Tibial nerve (tissue), 4 donors: ENCODE measurements at regions not wholly inside any gene's neighbourhood (a gene's known extent, or its start where the extent isn't known, plus 50 kb on each side); places are given as distances from the start of the nearest gene placed in this dataset.
A peak's percentile ranks its signal among the peaks of the same experiment; 100 is the strongest.
"Not testable (repeated sequence)": the region's sequence is repeated elsewhere in the genome, so short reads cannot be mapped to it uniquely, and the experiment has no call there.

Experiments
- DNase-seq, 2 donors: peaks; one replicate each; pipeline ENCODE4 v3.0.0-alpha.2; 2019; ENCODE audit warnings: low spot score in 2 of 2
- H3K27ac ChIP-seq, 4 donors: fragments of 200-600 bp; sonication (generic) in 3 of 4; one replicate each; pipeline ENCODE4 v1.5.1; 2017 to 2019; ENCODE audit warnings: mild to moderate bottlenecking in 1 of 4
- H3K27me3 ChIP-seq, 2 donors: fragments of 200-600 bp; sonication (generic) in 1 of 2; one replicate each; pipeline versions ENCODE4 v1.5.1 to v1.6.0; 2017 to 2019
- H3K36me3 ChIP-seq, 3 donors: fragments of 200-600 bp; sonication (generic); one replicate each; pipeline ENCODE4 v1.5.1; 2018 to 2019
- H3K4me1 ChIP-seq, 4 donors: fragments of 200-600 bp; sonication (generic) in 3 of 4; one replicate each; pipeline ENCODE4 v1.5.1; 2017 to 2019
- H3K4me3 ChIP-seq, 4 donors: fragments of 200-600 bp; sonication (generic) in 3 of 4; one replicate each; pipeline ENCODE4 v1.5.1; 2017 to 2019; ENCODE audit warnings: mild to moderate bottlenecking in 1 of 4, moderate library complexity in 1 of 4
- H3K9me3 ChIP-seq, 4 donors: fragments of 200-600 bp; sonication (generic) in 3 of 4; one replicate each; pipeline ENCODE4 v1.5.1; 2017 to 2019
- CTCF ChIP-seq, 5 experiments: fragments of 200-600 bp in 3 of 5; fragments of 450-650 bp in 2 of 5; sonication (generic) in 3 of 5; IDR thresholded peaks; one replicate each; pipeline ENCODE4 v1.5.1; 2016 to 2019; ENCODE audit warnings: antibody characterized with exemption in 5 of 5, mild to moderate bottlenecking in 3 of 5, moderate library complexity in 2 of 5
- EP300 ChIP-seq, 2 donors: sonication (generic); formaldehyde crosslinking; IDR thresholded peaks; one replicate each; pipeline ENCODE4 v1.6.1; 2017; ENCODE audit warnings: antibody characterized with exemption in 2 of 2, mild to moderate bottlenecking in 1 of 2
- POLR2A ChIP-seq, 2 donors: fragments of 450-650 bp; IDR thresholded peaks; one replicate each; pipeline ENCODE4 v1.6.1; 2017; ENCODE audit warnings: antibody characterized with exemption in 2 of 2, mild to moderate bottlenecking in 2 of 2, moderate library complexity in 2 of 2
- WGBS, 2 donors: methylation state at CpG; one replicate each; pipeline ENCODE4 v1.1.5; 2018; 5-methylcytosine and 5-hydroxymethylcytosine counted together

- 40 to 46% methylated on average over 4 of the region's 4 CpGs for WGBS, 2 donors
- no peak overlapping the region for H3K4me3 ChIP-seq
- H3K9me3 ChIP-seq = no peaks in the 10 kb centered on the region
- no peaks in the 10 kb centered on the region for H3K27me3 ChIP-seq
- no peaks in the 10 kb centered on the region for H3K36me3 ChIP-seq
- peak in 1 of 2 donors; percentile 14 for DNase-seq
- TF ChIP-seq POLR2A (IDR thresholded peaks at IDR 0.05) (no peak), EP300 (IDR thresholded peaks at IDR 0.05) (no peak), CTCF (IDR thresholded peaks at IDR 0.05) (no peak)
- H3K27ac ChIP-seq = no peak overlapping the region
- peaks cover 0 to 4% (median 2%) of the 10 kb centered on the region in 4 donors for H3K4me1 ChIP-seq
Measured at GRCh38 chr5:143592648-143593047, 189.2 kb upstream of the NR3C1 start.

DNA sequence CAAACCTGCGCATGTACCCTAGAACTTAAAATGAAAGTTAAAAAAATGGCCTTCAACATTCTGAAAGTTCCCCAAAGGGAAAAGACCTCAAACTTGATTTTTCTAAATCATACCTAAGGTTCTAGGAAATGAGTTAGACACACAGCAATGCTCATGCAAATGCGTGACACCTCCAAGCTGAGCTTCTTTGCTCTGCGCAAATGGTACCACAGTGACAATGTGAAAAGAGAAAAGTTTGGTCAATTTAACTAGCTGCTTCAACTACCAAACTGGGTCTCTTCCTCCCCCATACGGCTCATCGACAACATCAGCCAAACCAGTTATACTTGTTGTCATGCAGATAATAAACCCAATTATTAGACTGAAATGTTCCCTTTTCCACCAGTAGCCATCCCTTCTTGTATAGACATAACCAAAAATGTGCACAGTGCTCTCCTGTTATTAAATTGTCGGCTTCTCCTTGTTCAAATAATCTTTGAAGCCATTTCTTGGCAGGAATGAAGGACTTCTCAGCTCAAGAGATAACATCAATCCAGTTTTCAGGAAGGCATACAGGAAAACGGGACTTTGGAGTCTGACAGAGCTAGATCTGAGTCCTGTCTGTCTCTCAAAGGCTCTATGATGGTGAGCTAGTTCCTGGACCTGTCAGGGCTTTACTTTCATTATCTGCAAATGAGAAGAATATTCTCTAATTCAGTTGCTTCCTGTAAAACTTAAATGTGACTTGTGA, 185.6 kb upstream of the NR3C1 start:
- 89 to 93% methylated on average over 7 of the region's 7 CpGs for WGBS, 2 donors

DNA sequence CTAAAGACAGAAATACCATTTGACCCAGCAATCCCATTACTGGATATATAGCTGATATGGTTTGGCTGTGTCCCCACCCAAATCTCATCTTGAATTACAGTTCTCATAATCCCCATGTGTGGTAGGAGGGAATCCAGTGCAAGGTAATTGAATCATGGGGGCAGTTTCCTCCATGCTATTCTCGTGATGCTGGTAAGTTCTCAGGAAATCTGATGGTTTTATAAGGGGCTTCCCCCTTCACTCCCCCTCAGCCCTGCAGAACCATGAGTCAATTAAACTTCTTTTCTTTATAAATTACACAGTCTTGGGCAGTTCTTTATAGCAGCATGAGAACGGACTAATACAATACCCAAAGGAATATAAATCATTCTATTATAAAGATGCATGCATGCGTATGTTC, 184.6 kb upstream of the NR3C1 start:
- 83 to 85% methylated on average over 3 of the region's 3 CpGs for WGBS, 2 donors
- H3K36me3 ChIP-seq, H3K4me3 ChIP-seq, H3K27me3 ChIP-seq, H3K9me3 ChIP-seq, DNase-seq, H3K27ac ChIP-seq, H3K4me1 ChIP-seq: not testable (repeated sequence)

More for the DNA sequence above, 185.6 kb upstream of the NR3C1 start:
- DNase-seq = no peak
- no peak overlapping the region for H3K4me3 ChIP-seq
- H3K36me3 ChIP-seq = no peaks in the 10 kb centered on the region
- peaks cover 0 to 3% (median 0%) of the 10 kb centered on the region in 4 donors for H3K4me1 ChIP-seq
- no peaks in the 10 kb centered on the region for H3K27me3 ChIP-seq
- H3K9me3 ChIP-seq = no peaks in the 10 kb centered on the region
- TF ChIP-seq POLR2A (IDR thresholded peaks at IDR 0.05) = no peak
- no peak for TF ChIP-seq EP300 (IDR thresholded peaks at IDR 0.05)
- no peak for TF ChIP-seq CTCF (IDR thresholded peaks at IDR 0.05)
- no peak overlapping the region for H3K27ac ChIP-seq

DNA sequence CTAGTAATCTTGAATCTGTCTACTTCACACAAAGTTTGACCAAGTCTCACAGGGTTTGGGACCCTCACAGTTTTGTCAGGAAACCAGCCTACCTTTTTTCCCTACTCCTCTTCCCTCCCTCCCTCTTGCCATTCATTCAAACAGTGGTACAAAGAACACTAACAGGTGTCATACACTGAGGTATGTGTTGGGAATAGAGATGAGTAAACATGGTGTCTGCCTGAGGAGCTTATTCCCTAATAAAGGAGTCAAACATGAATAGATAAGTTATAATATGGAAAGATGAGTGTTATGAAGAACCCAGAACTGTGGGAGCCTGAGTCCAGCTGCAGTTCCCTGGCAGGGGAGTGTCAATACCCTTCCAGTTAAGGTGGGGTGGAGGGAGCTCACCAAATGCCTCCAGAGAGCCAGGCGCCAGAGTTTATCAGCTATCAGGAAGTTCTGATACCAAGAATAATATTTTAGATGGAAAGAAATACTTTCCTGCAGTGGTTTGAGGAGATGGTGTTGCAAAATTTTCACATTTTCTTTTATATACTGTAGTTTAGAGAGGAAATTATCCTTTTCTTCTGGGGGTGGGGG, 183.4 kb upstream of the NR3C1 start:
- Histone ChIP-seq H3K27ac (no peak overlapping the region), H3K4me3 (no peak overlapping the region), H3K36me3 (no peaks in the 10 kb centered on the region), H3K4me1 (peaks cover 0 to 3% (median 0%) of the 10 kb centered on the region in 4 donors), H3K27me3 (no peaks in the 10 kb centered on the region), H3K9me3 (no peaks in the 10 kb centered on the region)
- no peak for DNase-seq
- no peak for TF ChIP-seq CTCF (IDR thresholded peaks at IDR 0.05)
- no peak for TF ChIP-seq EP300 (IDR thresholded peaks at IDR 0.05)
- no peak for TF ChIP-seq POLR2A (IDR thresholded peaks at IDR 0.05)
- WGBS, 2 donors = 75 to 79% methylated on average over 1 of the region's 1 CpG

DNA sequence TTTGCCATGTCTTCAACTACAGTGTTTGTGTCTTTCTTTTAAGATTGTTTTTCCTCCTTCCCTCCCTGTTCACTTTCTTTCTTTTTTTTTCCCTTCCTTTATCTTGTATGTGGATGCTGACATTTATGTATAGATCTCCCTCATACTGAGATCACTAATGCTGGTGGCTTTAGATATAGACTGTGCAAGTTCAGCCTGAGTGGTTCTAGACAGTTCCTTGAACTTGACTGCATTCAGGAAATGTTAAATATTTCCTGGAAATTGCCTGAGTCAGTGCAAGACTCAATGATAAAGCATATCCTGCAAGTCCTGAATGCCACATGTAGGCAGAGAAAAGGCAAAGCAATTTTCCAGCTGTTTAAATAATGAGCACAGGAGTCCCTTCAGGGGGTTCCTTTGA, 182.5 kb upstream of the NR3C1 start:
- DNase-seq = no peak
- H3K4me3 ChIP-seq = no peak overlapping the region
- H3K27ac ChIP-seq = no peak overlapping the region

More for the DNA sequence above, 182.5 kb upstream of the NR3C1 start:
- Histone ChIP-seq H3K27me3 (no peaks in the 10 kb centered on the region), H3K4me1 (peaks cover 0 to 3% (median 0%) of the 10 kb centered on the region in 4 donors), H3K9me3 (no peaks in the 10 kb centered on the region), H3K36me3 (no peaks in the 10 kb centered on the region)
- TF ChIP-seq CTCF (IDR thresholded peaks at IDR 0.05) (no peak), EP300 (IDR thresholded peaks at IDR 0.05) (no peak), POLR2A (IDR thresholded peaks at IDR 0.05) (no peak)
